Activated CD8-positive, alpha-beta T cell treated with anti-CD3 and anti-CD28 coated beads for 36 hours (primary cell): ENCODE measurements at regions not wholly inside any gene's neighbourhood (a gene's known extent, or its start where the extent isn't known, plus 50 kb on each side); places are given as distances from the start of the nearest gene placed in this dataset.

Source experiments
- ATAC-seq: fragments of 200-7000 bp; cut with Tn5 transposase; one replicate; pipeline ENCODE4 v1.10.0; 2021; ENCODE audit warnings: mild to moderate bottlenecking, moderate library complexity
- CTCF ChIA-PET: fragments of 350-600 bp; sonication (Branson Sonifier 250); formaldehyde crosslinking; loops from one replicate; lab custom pipeline; 2021; ENCODE audit warnings: antibody characterized with exemption; lab: Charles Lee
- POLR2A ChIA-PET: fragments of 350-600 bp; sonication (Branson Sonifier 250); formaldehyde crosslinking; loops from one replicate; lab custom pipeline; 2021; ENCODE audit warnings: antibody characterized with exemption; lab: Charles Lee
- DNase-seq: peaks from one replicate; pipeline ENCODE4 v3.0.0-alpha.2; 2020
- H3K27ac Mint-ChIP-seq: one replicate; pipeline ENCODE4 v1.8.0; 2021; ENCODE audit warnings: mild to moderate bottlenecking, mixed read lengths
- H3K27me3 Mint-ChIP-seq: one replicate; pipeline ENCODE4 v1.8.0; 2021; ENCODE audit warnings: mixed read lengths
- H3K36me3 Mint-ChIP-seq: one replicate; pipeline ENCODE4 v1.8.0; 2021; ENCODE audit warnings: low read depth, mixed read lengths
- H3K4me1 Mint-ChIP-seq: one replicate; pipeline ENCODE4 v1.8.0; 2021; ENCODE audit warnings: low read depth, mixed read lengths
- H3K4me3 Mint-ChIP-seq: one replicate; pipeline ENCODE4 v1.8.0; 2021; ENCODE audit warnings: mild to moderate bottlenecking, moderate library complexity, mixed read lengths
- H3K9me3 Mint-ChIP-seq: one replicate; pipeline ENCODE4 v1.8.0; 2021; ENCODE audit warnings: mixed read lengths
- CTCF ChIP-seq: fragments of 200-600 bp; IDR thresholded peaks from one replicate; pipeline ENCODE4 v1.8.0; 2022; ENCODE audit warnings: antibody characterized with exemption, mild to moderate bottlenecking
- intact Hi-C: fragments of 100-400 bp; cut with micrococcal nuclease; formaldehyde crosslinking; loops from one replicate; pipeline ENCODE4 v1.10.0; 2022

- no peak for ATAC-seq
- no peak overlapping the region for H3K27ac Mint-ChIP-seq
- no peak for DNase-seq
- H3K4me3 Mint-ChIP-seq, result no peak overlapping the region
- POLR2A ChIA-PET, result no interaction called here
- intact Hi-C loops, result no loop called here
- no peaks in the 10 kb centered on the region for H3K36me3 Mint-ChIP-seq
- no peaks in the 10 kb centered on the region for H3K9me3 Mint-ChIP-seq
- H3K27me3 Mint-ChIP-seq, result no peaks in the 10 kb centered on the region
- CTCF ChIA-PET, result no interaction called here
- TF ChIP-seq CTCF, result no peak
- peaks cover 3% of the 10 kb centered on the region for H3K4me1 Mint-ChIP-seq
Measured at GRCh38 chr13:80563439-80563838, 222.5 kb upstream of the SPRY2 start.

- intact Hi-C loops, result no loop called here
- Mint-ChIP-seq H3K4me1 (peaks cover 3% of the 10 kb centered on the region), H3K9me3 (no peaks in the 10 kb centered on the region), H3K4me3 (no peak overlapping the region), H3K36me3 (no peaks in the 10 kb centered on the region), H3K27me3 (no peaks in the 10 kb centered on the region), H3K27ac (no peak overlapping the region)
- ATAC-seq (no peak), DNase-seq (no peak)
- ChIA-PET POLR2A (no interaction called here), CTCF (no interaction called here)
- TF ChIP-seq CTCF, result no peak
Measured at GRCh38 chr13:80562433-80563156, 221.7 kb upstream of the SPRY2 start.

GRCh38 chr13:80560609-80561008 lies 219.7 kb upstream of the SPRY2 start:
- H3K9me3 Mint-ChIP-seq, result no peaks in the 10 kb centered on the region
- ChIA-PET CTCF (no interaction called here), POLR2A (no interaction called here)
- peaks cover 3% of the 10 kb centered on the region for H3K4me1 Mint-ChIP-seq
- H3K36me3 Mint-ChIP-seq, result no peaks in the 10 kb centered on the region
- ATAC-seq (no peak), DNase-seq (no peak)
- no peak overlapping the region for H3K27ac Mint-ChIP-seq
- no peaks in the 10 kb centered on the region for H3K27me3 Mint-ChIP-seq
- no peak overlapping the region for H3K4me3 Mint-ChIP-seq
- no peak for TF ChIP-seq CTCF
- intact Hi-C loops, result no loop called here

GRCh38 chr13:80559944-80560343 lies 219.0 kb upstream of the SPRY2 start:
- Mint-ChIP-seq H3K4me1 (peaks cover 3% of the 10 kb centered on the region), H3K36me3 (no peaks in the 10 kb centered on the region), H3K27ac (no peak overlapping the region), H3K9me3 (no peaks in the 10 kb centered on the region), H3K4me3 (no peak overlapping the region), H3K27me3 (no peaks in the 10 kb centered on the region)
- DNase-seq, result no peak
- intact Hi-C loops, result no loop called here
- ChIA-PET CTCF (no interaction called here), POLR2A (interaction anchor here (0.7 kb wide), 1 partner anchor 148 kb away, joined by 5 read pairs; no protein-coding TSS in a partner anchor)
- no peak for ATAC-seq
- TF ChIP-seq CTCF, result no peak

- Mint-ChIP-seq H3K27ac (no peak overlapping the region), H3K4me1 (no peaks in the 10 kb centered on the region), H3K27me3 (no peaks in the 10 kb centered on the region), H3K36me3 (no peaks in the 10 kb centered on the region), H3K4me3 (no peak overlapping the region), H3K9me3 (no peaks in the 10 kb centered on the region)
- ChIA-PET POLR2A (no interaction called here), CTCF (interaction anchor here (1.5 kb wide), 1 partner anchor 21 kb away, joined by 3 read pairs; no protein-coding TSS in a partner anchor)
- DNase-seq (no peak), ATAC-seq (no peak)
- TF ChIP-seq CTCF, result no peak
- intact Hi-C loops, result no loop called here
Measured at GRCh38 chr13:80558074-80558473, 217.1 kb upstream of the SPRY2 start.
